WTC11 (cell line): ENCODE measurements at regions not wholly inside any gene's neighbourhood (a gene's known extent, or its start where the extent isn't known, plus 50 kb on each side); places are given as distances from the start of the nearest gene placed in this dataset.
A peak's percentile ranks its signal among the peaks of the same experiment; 100 is the strongest.

Source experiments
- ATAC-seq: fragments of 200-7000 bp; cut with Tn5 transposase; 2 replicates; pipeline ENCODE4 v1.10.0; 2021; ENCODE audit warnings: mild to moderate bottlenecking, moderate library complexity
- CTCF ChIA-PET: fragments of 300-600 bp; sonication (Branson Sonifier 250); formaldehyde crosslinking; loops from one replicate; lab custom pipeline; 2021; ENCODE audit warnings: antibody characterized with exemption; lab: Charles Lee
- POLR2A ChIA-PET: fragments of 350-600 bp; sonication (Branson Sonifier 250); formaldehyde crosslinking; loops from one replicate; lab custom pipeline; 2021; ENCODE audit warnings: antibody characterized with exemption; lab: Charles Lee
- DNase-seq: peaks from one replicate; pipeline ENCODE4 v3.0.0; 2021; ENCODE audit warnings: low spot score
- H3K27ac Mint-ChIP-seq: 2 replicates; pipeline ENCODE4 v1.8.0; 2021; ENCODE audit warnings: mixed read lengths
- H3K27me3 Mint-ChIP-seq: 2 replicates; pipeline ENCODE4 v1.8.0; 2021; ENCODE audit warnings: low read depth, mild to moderate bottlenecking, moderate library complexity, mixed read lengths
- H3K36me3 Mint-ChIP-seq: 2 replicates; pipeline ENCODE4 v1.8.0; 2021; ENCODE audit warnings: mixed read lengths
- H3K4me1 Mint-ChIP-seq: 2 replicates; pipeline ENCODE4 v1.8.0; 2022; ENCODE audit warnings: mixed read lengths
- H3K4me3 Mint-ChIP-seq: 2 replicates; pipeline ENCODE4 v1.8.0; 2021; ENCODE audit warnings: mild to moderate bottlenecking, moderate library complexity, mixed read lengths
- H3K9me3 Mint-ChIP-seq: 2 replicates; pipeline ENCODE4 v1.8.0; 2021; ENCODE audit warnings: mixed read lengths
- CBFB ChIP-seq: sonication (generic); formaldehyde crosslinking; IDR thresholded peaks from 2 replicates; pipeline ENCODE4 v1.8.1; 2022; ENCODE audit warnings: mild to moderate bottlenecking, low read depth, missing genetic modification reagents
- EMX1 ChIP-seq: fragments of 250-450 bp; sonication (Bioruptor Pico); IDR thresholded peaks from 2 replicates; pipeline ENCODE4 v1.8.0; 2021; ENCODE audit warnings: mild to moderate bottlenecking
- ETV6 ChIP-seq: sonication (generic); formaldehyde crosslinking; IDR thresholded peaks from 2 replicates; pipeline ENCODE4 v1.8.1; 2022; ENCODE audit warnings: mild to moderate bottlenecking, missing genetic modification reagents
- FOXK1 ChIP-seq: sonication (generic); formaldehyde crosslinking; IDR thresholded peaks from 2 replicates; pipeline ENCODE4 v1.8.0; 2022; ENCODE audit warnings: mild to moderate bottlenecking, moderate library complexity, missing genetic modification reagents
- FOXP1 ChIP-seq: sonication (generic); formaldehyde crosslinking; IDR thresholded peaks from 2 replicates; pipeline ENCODE4 v1.8.0; 2022; ENCODE audit warnings: missing genetic modification reagents, mild to moderate bottlenecking, moderate library complexity, borderline replicate concordance
- GTF2I ChIP-seq: fragments of 250-450 bp; sonication (Bioruptor Pico); conservative IDR thresholded peaks from 2 replicates; pipeline ENCODE4 v1.4.0; 2021; ENCODE audit warnings: mild to moderate bottlenecking
- JUN ChIP-seq: sonication (generic); formaldehyde crosslinking; IDR thresholded peaks from 2 replicates; pipeline ENCODE4 v1.8.0; 2023; ENCODE audit warnings: mild to moderate bottlenecking, missing genetic modification reagents
- OVOL2 ChIP-seq: fragments of 250-450 bp; sonication (Bioruptor Pico); IDR thresholded peaks from 2 replicates; pipeline ENCODE4 v1.9.0; 2021; ENCODE audit warnings: mild to moderate bottlenecking, borderline replicate concordance
- PRRX2 ChIP-seq: fragments of 250-450 bp; sonication (Bioruptor Pico); IDR thresholded peaks from 2 replicates; pipeline ENCODE4 v1.8.0; 2021; ENCODE audit warnings: mild to moderate bottlenecking
- SMAD4 ChIP-seq: sonication (generic); formaldehyde crosslinking; IDR thresholded peaks from 2 replicates; pipeline ENCODE4 v1.8.0; 2022; ENCODE audit warnings: mild to moderate bottlenecking, missing genetic modification reagents
- TP53 ChIP-seq: sonication (generic); formaldehyde crosslinking; IDR thresholded peaks from 2 replicates; pipeline ENCODE4 v1.8.1; 2023; ENCODE audit warnings: mild to moderate bottlenecking, missing genetic modification reagents
- ZNF138 ChIP-seq: sonication (generic); formaldehyde crosslinking; conservative IDR thresholded peaks from 2 replicates; pipeline ENCODE4 v1.8.1; 2022; ENCODE audit warnings: mild to moderate bottlenecking, moderate library complexity, missing genetic modification reagents
- ZNF423 ChIP-seq: fragments of 250-450 bp; sonication (Bioruptor Pico); IDR thresholded peaks from 2 replicates; pipeline ENCODE4 v2.1.2; 2022; ENCODE audit warnings: mild to moderate bottlenecking, moderate library complexity
- TF ChIP-seq, protein P1 (sequence below): sonication (generic); formaldehyde crosslinking; IDR thresholded peaks from 2 replicates; pipeline ENCODE4 v1.8.1; 2022; ENCODE audit warnings: low read depth, missing genetic modification reagents, borderline replicate concordance
- TF ChIP-seq, protein P2 (sequence below): sonication (generic); formaldehyde crosslinking; IDR thresholded peaks from 2 replicates; pipeline ENCODE4 v1.8.1; 2022; ENCODE audit warnings: mild to moderate bottlenecking, missing genetic modification reagents, moderate library complexity, borderline replicate concordance
- TF ChIP-seq, protein P3 (sequence below): sonication (generic); formaldehyde crosslinking; IDR thresholded peaks from 2 replicates; pipeline ENCODE4 v1.8.0; 2023; ENCODE audit warnings: missing genetic modification reagents
- TF ChIP-seq, protein P4 (sequence below): sonication (generic); formaldehyde crosslinking; IDR thresholded peaks from 2 replicates; pipeline ENCODE4 v1.8.1; 2023; ENCODE audit warnings: mild to moderate bottlenecking, missing genetic modification reagents
- TF ChIP-seq, protein P5 (sequence below): fragments of 250-450 bp; sonication (Bioruptor Pico); IDR thresholded peaks from 2 replicates; pipeline ENCODE4 v1.9.0; 2021; ENCODE audit warnings: moderate library complexity, mild to moderate bottlenecking, inconsistent platforms, borderline replicate concordance
- TF ChIP-seq, protein P6 (sequence below): sonication (generic); formaldehyde crosslinking; IDR thresholded peaks from 2 replicates; pipeline ENCODE4 v1.8.1; 2023; ENCODE audit warnings: mild to moderate bottlenecking, missing genetic modification reagents, borderline replicate concordance
- TF ChIP-seq, protein P7 (sequence below): fragments of 200-600 bp; IDR thresholded peaks from 2 replicates; pipeline ENCODE4 v1.8.0; 2022; ENCODE audit warnings: antibody characterized with exemption

DNA sequence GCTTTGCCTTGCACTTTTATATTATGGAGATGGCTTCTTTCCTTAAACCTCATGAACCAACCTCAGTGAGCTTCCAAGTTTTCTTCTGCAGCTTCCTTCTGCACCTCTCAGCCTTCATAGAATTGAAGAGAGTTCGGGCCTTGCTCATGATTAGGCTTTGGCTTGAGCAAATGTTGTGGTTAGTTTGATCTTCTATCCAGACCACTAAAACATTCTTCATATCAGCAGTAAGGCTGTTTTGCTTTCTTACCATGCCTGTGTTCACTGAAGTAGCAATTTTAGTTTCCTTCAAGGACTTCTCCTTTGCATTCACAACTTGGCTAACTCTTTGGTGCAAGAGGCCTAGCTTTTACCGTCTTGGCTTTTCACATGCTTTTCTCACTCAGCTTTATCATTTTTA lies 125.4 kb downstream of the SNAPC1 start:
- TF ChIP-seq OVOL2 (CRISPR knock-in tag) (no peak), JUN (CRISPR knock-in tag) (no peak), FOXK1 (CRISPR knock-in tag) (no peak), FOXP1 (no peak), ZNF423 (CRISPR knock-in tag) (no peak), ETV6 (CRISPR knock-in tag) (no peak), ZNF138 (no peak), SMAD4 (no peak), TP53 (CRISPR knock-in tag) (no peak), GTF2I (CRISPR knock-in tag) (no peak), PRRX2 (CRISPR knock-in tag) (no peak), EMX1 (no peak)
- TF ChIP-seq, protein P1, sequence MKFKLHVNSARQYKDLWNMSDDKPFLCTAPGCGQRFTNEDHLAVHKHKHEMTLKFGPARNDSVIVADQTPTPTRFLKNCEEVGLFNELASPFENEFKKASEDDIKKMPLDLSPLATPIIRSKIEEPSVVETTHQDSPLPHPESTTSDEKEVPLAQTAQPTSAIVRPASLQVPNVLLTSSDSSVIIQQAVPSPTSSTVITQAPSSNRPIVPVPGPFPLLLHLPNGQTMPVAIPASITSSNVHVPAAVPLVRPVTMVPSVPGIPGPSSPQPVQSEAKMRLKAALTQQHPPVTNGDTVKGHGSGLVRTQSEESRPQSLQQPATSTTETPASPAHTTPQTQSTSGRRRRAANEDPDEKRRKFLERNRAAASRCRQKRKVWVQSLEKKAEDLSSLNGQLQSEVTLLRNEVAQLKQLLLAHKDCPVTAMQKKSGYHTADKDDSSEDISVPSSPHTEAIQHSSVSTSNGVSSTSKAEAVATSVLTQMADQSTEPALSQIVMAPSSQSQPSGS (CRISPR knock-in tag) = no peak
- TF ChIP-seq, protein P2, sequence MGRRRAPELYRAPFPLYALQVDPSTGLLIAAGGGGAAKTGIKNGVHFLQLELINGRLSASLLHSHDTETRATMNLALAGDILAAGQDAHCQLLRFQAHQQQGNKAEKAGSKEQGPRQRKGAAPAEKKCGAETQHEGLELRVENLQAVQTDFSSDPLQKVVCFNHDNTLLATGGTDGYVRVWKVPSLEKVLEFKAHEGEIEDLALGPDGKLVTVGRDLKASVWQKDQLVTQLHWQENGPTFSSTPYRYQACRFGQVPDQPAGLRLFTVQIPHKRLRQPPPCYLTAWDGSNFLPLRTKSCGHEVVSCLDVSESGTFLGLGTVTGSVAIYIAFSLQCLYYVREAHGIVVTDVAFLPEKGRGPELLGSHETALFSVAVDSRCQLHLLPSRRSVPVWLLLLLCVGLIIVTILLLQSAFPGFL (CRISPR knock-in tag) = no peak
- TF ChIP-seq, protein P3, sequence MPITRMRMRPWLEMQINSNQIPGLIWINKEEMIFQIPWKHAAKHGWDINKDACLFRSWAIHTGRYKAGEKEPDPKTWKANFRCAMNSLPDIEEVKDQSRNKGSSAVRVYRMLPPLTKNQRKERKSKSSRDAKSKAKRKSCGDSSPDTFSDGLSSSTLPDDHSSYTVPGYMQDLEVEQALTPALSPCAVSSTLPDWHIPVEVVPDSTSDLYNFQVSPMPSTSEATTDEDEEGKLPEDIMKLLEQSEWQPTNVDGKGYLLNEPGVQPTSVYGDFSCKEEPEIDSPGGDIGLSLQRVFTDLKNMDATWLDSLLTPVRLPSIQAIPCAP (CRISPR knock-in tag) = no peak
- TF ChIP-seq, protein P4, sequence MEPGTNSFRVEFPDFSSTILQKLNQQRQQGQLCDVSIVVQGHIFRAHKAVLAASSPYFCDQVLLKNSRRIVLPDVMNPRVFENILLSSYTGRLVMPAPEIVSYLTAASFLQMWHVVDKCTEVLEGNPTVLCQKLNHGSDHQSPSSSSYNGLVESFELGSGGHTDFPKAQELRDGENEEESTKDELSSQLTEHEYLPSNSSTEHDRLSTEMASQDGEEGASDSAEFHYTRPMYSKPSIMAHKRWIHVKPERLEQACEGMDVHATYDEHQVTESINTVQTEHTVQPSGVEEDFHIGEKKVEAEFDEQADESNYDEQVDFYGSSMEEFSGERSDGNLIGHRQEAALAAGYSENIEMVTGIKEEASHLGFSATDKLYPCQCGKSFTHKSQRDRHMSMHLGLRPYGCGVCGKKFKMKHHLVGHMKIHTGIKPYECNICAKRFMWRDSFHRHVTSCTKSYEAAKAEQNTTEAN (CRISPR knock-in tag) = no peak
- TF ChIP-seq, protein P5, sequence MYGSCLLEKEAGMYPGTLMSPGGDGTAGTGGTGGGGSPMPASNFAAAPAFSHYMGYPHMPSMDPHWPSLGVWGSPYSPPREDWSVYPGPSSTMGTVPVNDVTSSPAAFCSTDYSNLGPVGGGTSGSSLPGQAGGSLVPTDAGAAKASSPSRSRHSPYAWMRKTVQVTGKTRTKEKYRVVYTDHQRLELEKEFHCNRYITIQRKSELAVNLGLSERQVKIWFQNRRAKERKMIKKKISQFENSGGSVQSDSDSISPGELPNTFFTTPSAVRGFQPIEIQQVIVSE (CRISPR knock-in tag) = no peak
- H3K27ac Mint-ChIP-seq = no peak overlapping the region
- no peak for ATAC-seq
- H3K36me3 Mint-ChIP-seq = peaks cover 6% of the 10 kb centered on the region
- peaks cover 8% of the 10 kb centered on the region for H3K9me3 Mint-ChIP-seq
- H3K4me3 Mint-ChIP-seq = no peak overlapping the region
- ChIA-PET CTCF (interaction anchor here (0.7 kb wide), 1 partner anchor 27 kb away, joined by 3 read pairs; no protein-coding TSS in a partner anchor), POLR2A (no interaction called here)
- H3K4me1 Mint-ChIP-seq = peaks cover 36% of the 10 kb centered on the region
- H3K27me3 Mint-ChIP-seq = no peaks in the 10 kb centered on the region; the same call in 1 of the 2 replicates
- DNase-seq = no peak

DNA sequence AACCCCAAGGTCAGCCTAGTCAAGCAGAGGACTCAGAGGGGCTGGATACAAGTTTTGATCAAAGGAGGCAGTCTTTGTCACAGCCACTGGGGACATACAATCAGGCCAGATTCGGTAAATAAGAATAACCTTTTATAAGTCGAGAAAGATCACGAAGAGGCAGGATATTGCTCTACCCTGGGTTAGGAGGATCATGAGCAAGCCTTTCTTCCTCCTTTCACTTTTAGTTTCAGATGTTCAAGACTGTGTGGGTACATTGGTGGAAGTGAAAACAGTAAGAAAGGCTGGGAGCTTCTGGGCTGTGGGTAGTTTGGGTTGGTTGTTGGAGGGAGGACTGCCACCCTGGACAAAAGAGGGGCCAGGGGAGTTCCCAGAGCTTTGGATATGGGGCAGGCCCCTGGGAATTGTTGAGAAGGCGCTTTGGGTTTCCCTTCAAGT lies 127.7 kb downstream of the SNAPC1 start:
- ATAC-seq = peak; percentile 54
- ChIA-PET CTCF (interaction anchor here (0.8 to 1.6 kb wide), 8 partner anchors 11 to 227 kb away, joined by 3 to 6 read pairs (median 3); no protein-coding TSS in a partner anchor), POLR2A (no interaction called here)
- H3K4me1 Mint-ChIP-seq = peaks cover 44% of the 10 kb centered on the region
- no peaks in the 10 kb centered on the region; the same call in 1 of the 2 replicates for H3K27me3 Mint-ChIP-seq
- TF ChIP-seq, protein P6, sequence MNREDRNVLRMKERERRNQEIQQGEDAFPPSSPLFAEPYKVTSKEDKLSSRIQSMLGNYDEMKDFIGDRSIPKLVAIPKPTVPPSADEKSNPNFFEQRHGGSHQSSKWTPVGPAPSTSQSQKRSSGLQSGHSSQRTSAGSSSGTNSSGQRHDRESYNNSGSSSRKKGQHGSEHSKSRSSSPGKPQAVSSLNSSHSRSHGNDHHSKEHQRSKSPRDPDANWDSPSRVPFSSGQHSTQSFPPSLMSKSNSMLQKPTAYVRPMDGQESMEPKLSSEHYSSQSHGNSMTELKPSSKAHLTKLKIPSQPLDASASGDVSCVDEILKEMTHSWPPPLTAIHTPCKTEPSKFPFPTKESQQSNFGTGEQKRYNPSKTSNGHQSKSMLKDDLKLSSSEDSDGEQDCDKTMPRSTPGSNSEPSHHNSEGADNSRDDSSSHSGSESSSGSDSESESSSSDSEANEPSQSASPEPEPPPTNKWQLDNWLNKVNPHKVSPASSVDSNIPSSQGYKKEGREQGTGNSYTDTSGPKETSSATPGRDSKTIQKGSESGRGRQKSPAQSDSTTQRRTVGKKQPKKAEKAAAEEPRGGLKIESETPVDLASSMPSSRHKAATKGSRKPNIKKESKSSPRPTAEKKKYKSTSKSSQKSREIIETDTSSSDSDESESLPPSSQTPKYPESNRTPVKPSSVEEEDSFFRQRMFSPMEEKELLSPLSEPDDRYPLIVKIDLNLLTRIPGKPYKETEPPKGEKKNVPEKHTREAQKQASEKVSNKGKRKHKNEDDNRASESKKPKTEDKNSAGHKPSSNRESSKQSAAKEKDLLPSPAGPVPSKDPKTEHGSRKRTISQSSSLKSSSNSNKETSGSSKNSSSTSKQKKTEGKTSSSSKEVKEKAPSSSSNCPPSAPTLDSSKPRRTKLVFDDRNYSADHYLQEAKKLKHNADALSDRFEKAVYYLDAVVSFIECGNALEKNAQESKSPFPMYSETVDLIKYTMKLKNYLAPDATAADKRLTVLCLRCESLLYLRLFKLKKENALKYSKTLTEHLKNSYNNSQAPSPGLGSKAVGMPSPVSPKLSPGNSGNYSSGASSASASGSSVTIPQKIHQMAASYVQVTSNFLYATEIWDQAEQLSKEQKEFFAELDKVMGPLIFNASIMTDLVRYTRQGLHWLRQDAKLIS (CRISPR knock-in tag) = no peak
- TF ChIP-seq, protein P7, sequence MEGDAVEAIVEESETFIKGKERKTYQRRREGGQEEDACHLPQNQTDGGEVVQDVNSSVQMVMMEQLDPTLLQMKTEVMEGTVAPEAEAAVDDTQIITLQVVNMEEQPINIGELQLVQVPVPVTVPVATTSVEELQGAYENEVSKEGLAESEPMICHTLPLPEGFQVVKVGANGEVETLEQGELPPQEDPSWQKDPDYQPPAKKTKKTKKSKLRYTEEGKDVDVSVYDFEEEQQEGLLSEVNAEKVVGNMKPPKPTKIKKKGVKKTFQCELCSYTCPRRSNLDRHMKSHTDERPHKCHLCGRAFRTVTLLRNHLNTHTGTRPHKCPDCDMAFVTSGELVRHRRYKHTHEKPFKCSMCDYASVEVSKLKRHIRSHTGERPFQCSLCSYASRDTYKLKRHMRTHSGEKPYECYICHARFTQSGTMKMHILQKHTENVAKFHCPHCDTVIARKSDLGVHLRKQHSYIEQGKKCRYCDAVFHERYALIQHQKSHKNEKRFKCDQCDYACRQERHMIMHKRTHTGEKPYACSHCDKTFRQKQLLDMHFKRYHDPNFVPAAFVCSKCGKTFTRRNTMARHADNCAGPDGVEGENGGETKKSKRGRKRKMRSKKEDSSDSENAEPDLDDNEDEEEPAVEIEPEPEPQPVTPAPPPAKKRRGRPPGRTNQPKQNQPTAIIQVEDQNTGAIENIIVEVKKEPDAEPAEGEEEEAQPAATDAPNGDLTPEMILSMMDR = 0 out of 2 replicates have a peak, but pooled peaks have one; percentile 16
- no peak for TF ChIP-seq CBFB (CRISPR knock-in tag)
- H3K27ac Mint-ChIP-seq = no peak overlapping the region
- no peaks in the 10 kb centered on the region for H3K9me3 Mint-ChIP-seq
- H3K36me3 Mint-ChIP-seq = no peaks in the 10 kb centered on the region
- no peak overlapping the region for H3K4me3 Mint-ChIP-seq
- no peak for DNase-seq
